GM19395 (cell line): ENCODE measurements at regions not wholly inside any gene's neighbourhood (a gene's known extent, or its start where the extent isn't known, plus 50 kb on each side); places are given as distances from the start of the nearest gene placed in this dataset.

Source experiments
- ATAC-seq: cut with Tn5 transposase; IDR thresholded peaks from one replicate; pipeline ENCODE4 v1.9.1; 2021; ENCODE audit warnings: mild to moderate bottlenecking, moderate library complexity; ENCODE audit not compliant: unreplicated experiment

DNA sequence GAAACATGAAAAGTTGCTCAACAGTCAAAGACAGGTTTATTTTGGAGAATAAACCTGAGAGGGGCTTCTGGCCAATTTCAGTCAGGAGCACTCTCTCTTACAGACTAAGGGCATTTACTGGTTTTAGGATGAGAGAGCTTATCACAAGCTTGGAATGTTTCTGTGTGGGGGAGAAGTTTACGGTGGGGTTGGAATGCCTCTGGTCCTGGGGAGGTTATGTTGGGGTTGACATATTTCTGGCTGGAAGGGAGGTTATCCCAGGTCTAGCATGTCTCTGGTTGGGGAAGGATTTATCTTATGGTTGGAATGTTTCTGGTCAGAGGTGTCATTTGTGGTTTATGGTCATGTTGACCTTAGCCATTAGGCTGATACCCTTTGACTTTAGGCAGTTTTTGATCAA is 1867.3 kb downstream of the EFNA5 start:
- no peak for ATAC-seq

DNA sequence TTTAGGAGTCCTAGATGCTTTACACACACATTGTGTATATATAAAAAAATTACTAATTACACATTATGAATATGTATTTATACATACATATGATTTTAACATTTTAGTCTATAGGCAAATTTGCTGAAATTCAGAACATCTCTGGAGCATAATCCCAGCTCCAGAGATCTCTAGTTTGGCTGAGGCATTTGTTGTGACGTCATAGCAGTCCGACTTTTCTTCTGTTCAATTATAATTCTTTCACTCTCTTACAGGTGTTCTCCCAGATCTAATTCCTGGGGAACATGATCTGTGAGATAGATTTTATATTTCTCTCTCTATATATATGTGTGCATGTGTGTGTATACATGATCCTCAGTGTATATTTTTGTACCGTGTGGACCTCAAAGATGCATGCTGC is 1876.2 kb downstream of the EFNA5 start:
- no peak for ATAC-seq

DNA sequence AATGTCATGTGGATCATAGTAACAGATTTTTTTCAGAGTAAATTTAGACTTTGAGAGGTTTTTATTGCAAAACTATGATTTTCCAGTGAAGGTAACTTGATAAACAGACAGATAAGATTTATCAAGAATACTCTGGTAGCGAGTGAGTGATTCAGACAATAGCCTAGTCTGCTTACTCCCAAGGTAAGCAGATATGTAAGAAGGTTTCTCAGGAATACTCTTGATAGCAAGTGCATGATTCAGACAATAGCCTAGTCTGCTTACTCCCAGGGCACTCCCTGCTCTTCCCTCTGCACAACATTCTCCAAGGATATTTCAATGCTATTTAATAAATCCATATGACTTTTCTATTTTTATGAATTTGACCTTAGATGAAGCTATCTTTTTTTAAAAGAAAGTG is 1881.5 kb downstream of the EFNA5 start:
- ATAC-seq, result no peak

DNA sequence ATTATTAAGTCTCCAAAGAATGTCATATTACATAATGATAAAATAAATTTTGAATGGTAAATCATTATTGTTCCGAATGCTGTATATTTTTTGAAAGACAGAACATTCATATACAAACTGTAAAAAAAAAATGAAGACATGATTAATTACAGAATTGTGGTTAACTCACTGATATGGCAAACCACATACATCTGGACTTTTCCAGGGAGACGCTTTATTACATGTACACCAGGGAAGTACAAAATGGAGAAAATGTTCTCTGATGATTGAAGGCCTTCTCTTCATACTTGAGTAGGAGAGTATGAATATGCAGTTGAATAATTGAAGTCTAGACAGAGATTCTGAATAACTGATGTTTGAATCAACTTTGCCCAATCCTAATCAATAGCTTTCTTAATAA is 1886.9 kb downstream of the EFNA5 start:
- no peak for ATAC-seq

DNA sequence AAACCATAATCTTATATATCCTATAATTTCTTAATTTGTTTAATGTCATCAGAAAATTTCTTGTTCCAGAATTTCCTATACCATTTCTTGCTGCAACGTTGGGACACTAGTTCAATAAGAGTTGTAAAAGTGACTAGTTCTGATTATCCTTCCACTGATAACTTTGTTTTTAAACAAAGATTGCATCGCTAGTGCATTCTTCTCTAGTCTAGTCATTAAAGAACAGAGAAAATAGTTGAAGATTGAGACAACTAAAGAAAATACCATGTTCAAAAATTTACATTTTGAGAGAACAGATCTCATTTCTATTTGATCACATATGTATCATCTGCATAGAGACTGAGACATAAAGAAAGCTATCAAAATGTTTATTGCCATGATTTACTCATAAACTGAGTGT is 1888.2 kb downstream of the EFNA5 start:
- no peak for ATAC-seq

GRCh38 chr5:105773241-105773640 is 1897.5 kb downstream of the EFNA5 start:
- no peak for ATAC-seq

DNA sequence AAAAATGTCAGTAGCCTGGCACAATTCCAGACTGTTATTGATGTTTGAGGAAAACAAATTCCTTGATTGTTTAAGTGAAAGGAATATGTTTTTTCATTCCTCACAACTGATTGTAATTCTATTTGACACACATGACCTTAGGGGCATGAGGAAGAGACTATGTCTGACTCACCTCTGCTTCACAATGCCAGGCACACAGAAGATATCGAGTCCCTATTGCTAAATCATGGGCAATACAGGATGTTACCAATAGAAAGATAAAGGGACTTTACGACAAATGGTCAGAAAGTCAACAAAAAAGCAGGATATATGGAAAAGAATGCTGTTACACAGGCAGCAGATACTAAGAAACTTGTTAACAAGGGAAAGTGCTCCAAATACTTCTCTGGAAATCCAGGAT is 1903.5 kb downstream of the EFNA5 start:
- ATAC-seq, result no peak

DNA sequence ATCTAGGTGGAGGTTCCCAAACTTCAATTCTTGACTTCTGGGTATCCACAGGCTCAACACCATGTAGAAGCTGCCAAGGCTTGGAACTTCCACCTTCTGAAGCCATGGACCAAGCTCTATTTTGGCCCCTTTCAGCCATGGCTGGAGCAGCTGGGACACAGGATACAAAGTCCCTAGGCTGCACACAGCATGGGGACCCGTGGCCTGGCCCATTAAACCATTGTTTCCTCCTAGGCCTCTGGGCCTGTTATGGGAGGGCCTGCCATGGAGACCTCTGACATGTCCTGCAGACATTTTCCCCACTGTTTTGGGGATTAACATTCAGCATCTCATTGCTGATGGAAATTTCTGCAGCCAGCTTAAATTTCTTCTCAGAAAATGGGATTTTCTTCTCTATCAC is 1908.0 kb downstream of the EFNA5 start:
- no peak for ATAC-seq

GRCh38 chr5:105754056-105754455 is 1916.7 kb downstream of the EFNA5 start:
- ATAC-seq, result no peak

DNA sequence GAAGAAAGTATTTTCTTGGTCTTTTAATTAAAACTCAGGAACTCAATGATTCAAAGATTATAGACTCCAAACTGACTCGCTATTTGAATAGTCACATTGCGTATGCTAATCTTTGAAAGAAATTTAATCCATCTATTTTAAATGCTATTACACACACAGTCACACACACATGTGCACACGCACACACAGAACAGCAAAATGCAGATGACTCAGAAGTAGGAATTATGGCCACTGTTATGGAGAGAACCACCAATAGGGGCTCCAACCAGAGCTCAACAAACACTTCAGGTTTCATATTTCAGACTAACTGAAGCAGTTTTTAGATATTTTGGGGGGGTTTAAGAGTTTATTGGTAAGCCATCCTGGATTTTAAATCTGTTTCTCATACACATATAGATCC is 1917.9 kb downstream of the EFNA5 start:
- no peak for ATAC-seq

DNA sequence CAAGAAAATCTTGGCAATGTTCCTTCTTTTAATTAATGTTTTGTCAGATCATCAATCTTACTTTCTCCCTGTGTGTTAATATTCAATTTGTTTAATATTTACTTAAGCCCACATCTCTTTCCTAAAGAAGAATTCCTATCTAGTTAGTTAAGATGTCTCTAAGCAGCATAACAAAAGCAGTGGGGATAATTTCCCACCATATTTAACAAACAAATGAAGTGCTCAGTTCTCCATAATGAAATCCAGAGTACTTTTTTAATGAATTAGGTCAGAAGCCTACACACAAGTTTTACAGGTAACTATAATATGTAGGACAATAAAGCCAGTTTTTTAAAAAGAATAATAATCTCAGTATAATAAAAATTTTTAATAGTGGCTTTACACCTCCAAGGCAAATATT is 1918.8 kb downstream of the EFNA5 start:
- ATAC-seq, result no peak

DNA sequence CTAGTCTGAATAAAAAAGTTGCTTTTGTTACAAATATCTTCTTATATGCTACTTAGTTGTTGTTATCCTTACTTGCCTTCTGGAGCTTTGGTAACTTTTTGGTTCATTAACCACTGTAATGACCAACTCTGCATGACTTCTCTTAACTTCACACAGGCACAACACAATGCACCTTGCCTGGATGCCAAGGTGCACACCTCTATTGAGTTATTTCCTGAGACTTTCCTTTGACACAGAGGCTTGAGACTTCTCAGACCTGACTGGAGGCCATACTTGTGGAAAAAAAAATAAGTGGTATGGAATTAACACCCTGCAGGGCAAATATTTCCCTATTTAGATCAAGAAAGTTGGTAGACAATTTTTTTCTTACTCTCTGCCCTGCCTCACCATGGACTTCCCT is 1925.6 kb downstream of the EFNA5 start:
- ATAC-seq, result no peak

- no peak for ATAC-seq
Observed at GRCh38 chr5:105740242-105740641, 1930.5 kb downstream of the EFNA5 start.

- ATAC-seq, result no peak
Observed at GRCh38 chr5:105739732-105740131, 1931.0 kb downstream of the EFNA5 start.

DNA sequence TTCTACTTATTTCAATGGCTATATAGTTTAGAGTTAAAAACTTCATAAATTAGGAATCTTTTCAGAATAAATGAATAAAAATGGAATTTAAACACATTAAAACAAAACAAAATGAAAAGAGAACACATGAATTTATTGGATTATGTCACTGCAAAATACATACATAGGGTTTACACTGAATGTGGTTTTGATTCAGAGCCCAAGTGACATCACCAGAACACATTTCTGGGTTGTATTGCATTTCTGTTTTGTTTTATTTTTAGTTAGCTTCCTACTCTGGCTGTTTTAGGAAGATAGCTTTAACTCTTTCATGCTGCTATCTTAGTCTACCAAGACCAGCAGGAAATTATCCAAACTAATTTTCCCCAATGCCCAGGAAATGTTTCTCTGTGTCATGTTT is 1935.0 kb downstream of the EFNA5 start:
- ATAC-seq, result no peak

GRCh38 chr5:105730982-105731381 is 1939.8 kb downstream of the EFNA5 start:
- no peak for ATAC-seq

- no peak for ATAC-seq
Observed at GRCh38 chr5:105726093-105726492, 1944.6 kb downstream of the EFNA5 start.

DNA sequence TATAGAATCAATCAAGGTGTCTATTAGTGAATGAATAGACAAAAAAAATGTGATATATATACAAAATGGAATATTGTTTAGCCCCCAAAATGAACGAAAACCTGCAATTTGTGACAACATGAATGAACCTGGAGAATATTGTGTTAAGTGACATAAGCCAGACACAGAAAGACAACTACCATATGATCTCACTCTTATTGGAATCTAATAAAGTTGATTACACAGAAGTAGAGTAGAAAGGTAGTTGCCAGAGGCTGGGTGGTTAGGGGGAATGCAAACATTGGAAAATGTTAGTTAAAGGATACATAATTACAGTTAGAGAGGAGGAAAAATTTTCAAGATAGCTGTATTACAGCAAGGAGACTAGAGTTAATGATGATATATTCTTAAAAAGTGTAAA is 1962.3 kb downstream of the EFNA5 start:
- no peak for ATAC-seq

DNA sequence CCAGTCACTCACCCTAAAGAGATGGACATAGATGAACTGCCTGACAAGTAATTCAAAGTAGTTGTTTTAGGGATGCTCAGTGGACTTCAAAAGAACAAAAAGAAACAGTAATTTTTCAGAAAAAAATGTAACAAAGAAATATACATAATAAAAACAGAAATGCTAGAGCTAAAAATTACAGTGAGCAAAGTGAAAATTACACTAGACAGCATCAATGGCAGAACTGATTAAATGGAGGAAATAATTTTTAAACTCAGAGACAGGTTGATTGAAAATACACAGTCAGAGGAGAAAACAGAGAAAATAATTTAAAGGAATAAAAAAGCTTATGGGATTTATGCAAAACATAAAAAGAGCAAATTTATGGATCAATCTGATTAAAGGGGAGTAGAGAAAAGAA is 1968.4 kb downstream of the EFNA5 start:
- ATAC-seq, result no peak

DNA sequence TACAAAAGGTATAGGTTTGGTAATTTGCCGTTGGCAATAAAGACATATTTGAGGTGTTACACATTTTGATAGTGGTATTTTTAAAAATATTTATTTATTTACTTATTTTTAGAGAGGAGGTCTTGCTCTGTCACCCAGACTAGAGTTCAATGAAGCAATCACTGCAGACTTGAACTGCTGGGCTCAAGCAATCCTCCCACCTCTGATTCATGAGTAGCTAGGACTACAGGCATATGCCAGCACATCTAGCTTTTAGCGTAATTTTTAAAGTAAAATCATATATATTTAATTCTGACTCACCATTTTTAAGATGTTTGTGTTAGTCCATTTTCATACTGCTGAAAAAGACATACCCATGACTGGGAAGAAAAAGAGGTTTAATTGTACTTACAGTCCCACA is 1974.3 kb downstream of the EFNA5 start:
- ATAC-seq, result no peak

GRCh38 chr5:105695941-105696340 is 1974.8 kb downstream of the EFNA5 start:
- no peak for ATAC-seq

GRCh38 chr5:105689596-105689995 is 1981.1 kb downstream of the EFNA5 start:
- no peak for ATAC-seq

- ATAC-seq, result no peak
Observed at GRCh38 chr5:105688227-105688792, 1982.4 kb downstream of the EFNA5 start.

DNA sequence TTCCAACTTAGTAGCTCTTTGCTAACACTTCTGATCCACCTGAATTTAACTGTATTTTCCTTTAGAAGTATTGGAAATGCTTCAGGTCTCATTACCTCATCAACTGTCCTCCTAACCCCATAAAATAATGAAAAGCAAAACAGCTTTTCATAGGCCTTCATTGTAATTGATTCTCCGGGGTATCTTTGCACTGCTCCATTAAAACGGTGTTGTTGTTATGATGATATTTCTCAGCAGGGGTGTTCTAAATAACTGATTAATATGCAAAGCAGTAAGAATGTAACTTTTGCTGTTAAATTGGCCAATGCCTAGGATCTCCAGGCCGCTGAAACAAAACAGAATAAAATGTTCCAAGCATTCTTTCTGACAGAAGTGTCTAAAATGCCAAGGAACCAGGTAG is 1983.2 kb downstream of the EFNA5 start:
- ATAC-seq, result no peak
